Astrocyte of the spinal cord (primary cell): ENCODE measurements at regions not wholly inside any gene's neighbourhood (a gene's known extent, or its start where the extent isn't known, plus 50 kb on each side); places are given as distances from the start of the nearest gene placed in this dataset.

ENCODE experiments used
- DNase-seq: peaks from one replicate; pipeline ENCODE4 v3.0.0; 2011; ENCODE audit warnings: low read depth, low spot score
- H3K4me3 ChIP-seq: 2 replicates; pipeline ENCODE4 v1.5.1; 2011; ENCODE audit warnings: low read depth, mild to moderate bottlenecking, low read length, moderate library complexity
- in situ Hi-C: cut with HindIII; loops from 2 replicates; pipeline ENCODE4 v1.10.0; 2017; ENCODE audit warnings: low sequenced_read_pairs
- TF ChIP-seq, protein P1 (sequence below): IDR thresholded peaks from 2 replicates; pipeline ENCODE4 v1.5.1; 2012; ENCODE audit warnings: low read depth, mild to moderate bottlenecking, low read length, inconsistent platforms

DNA sequence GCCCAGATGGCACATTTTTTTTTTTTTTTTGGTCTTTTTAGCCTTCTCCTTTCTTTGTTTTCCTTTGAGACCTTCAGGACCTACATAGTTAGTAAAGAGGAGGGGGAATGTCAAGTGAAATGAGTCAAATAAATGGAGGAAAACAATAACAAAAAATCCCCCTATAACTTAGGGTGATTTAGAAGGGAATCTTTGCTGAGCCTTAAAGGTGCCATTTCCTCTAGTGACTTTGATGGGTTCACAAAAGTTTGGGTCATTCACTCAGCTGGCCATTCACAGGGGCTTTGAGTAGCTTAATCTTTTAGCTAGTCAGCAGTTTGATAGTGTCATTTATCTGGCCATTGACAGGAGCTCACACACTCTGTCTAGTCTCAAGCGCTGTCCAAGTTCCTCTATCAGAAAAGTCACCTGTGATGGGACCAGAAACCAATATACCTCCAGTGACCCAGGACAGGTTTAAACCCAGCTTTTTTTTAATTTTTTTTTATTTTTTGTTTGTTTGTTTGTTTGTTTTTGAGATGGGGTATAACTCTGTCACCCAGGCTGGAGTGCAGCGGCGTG is 275.1 kb upstream of the PRDM1 start:
- TF ChIP-seq, protein P1, sequence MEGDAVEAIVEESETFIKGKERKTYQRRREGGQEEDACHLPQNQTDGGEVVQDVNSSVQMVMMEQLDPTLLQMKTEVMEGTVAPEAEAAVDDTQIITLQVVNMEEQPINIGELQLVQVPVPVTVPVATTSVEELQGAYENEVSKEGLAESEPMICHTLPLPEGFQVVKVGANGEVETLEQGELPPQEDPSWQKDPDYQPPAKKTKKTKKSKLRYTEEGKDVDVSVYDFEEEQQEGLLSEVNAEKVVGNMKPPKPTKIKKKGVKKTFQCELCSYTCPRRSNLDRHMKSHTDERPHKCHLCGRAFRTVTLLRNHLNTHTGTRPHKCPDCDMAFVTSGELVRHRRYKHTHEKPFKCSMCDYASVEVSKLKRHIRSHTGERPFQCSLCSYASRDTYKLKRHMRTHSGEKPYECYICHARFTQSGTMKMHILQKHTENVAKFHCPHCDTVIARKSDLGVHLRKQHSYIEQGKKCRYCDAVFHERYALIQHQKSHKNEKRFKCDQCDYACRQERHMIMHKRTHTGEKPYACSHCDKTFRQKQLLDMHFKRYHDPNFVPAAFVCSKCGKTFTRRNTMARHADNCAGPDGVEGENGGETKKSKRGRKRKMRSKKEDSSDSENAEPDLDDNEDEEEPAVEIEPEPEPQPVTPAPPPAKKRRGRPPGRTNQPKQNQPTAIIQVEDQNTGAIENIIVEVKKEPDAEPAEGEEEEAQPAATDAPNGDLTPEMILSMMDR = no peak
- DNase-seq = no peak
- in situ Hi-C loops = no loop called here
- H3K4me3 ChIP-seq = no peak overlapping the region

DNA sequence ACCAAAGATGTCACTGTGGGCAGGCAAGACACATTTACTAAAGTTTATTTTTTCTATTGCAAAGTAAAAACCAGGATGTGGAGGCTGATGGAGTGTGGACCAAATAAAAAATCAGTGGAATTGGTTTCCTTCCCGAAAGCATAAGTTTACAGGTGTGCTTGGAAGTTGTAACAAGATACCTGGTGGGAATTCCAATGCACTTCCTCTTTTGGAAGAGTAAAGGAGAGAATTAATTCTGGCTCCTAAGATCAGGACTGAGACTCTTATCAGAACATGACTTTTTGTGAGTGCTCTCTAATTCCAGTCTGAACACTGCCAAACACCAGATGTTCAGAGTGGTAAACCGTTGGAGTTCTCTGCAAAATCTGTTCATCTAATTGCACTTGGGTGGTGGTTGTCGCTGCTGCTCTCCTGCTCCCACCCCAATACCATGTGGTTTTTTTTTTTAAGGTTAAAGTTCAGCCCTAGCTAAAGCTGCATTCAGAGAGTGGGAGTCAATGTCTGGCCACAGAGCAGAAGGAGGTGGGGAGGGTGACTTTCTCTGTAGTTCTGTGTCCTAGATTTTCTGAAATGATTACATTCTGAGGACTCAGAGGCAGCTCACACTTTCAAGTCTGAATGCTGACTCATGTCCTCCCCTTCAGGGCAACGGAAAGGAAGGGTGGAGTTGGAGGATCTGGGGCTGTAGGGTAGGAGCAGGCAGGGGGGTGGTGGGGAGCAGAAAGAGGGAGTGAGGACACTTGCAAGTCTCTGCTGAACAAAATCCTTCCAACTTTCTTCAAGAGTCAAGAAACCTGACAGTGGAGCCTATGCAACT is 275.8 kb upstream of the PRDM1 start:
- H3K4me3 ChIP-seq = no peak overlapping the region
- TF ChIP-seq, protein P1 = no peak
- peak; percentile 81 for DNase-seq
- in situ Hi-C loops = no loop called here

DNA sequence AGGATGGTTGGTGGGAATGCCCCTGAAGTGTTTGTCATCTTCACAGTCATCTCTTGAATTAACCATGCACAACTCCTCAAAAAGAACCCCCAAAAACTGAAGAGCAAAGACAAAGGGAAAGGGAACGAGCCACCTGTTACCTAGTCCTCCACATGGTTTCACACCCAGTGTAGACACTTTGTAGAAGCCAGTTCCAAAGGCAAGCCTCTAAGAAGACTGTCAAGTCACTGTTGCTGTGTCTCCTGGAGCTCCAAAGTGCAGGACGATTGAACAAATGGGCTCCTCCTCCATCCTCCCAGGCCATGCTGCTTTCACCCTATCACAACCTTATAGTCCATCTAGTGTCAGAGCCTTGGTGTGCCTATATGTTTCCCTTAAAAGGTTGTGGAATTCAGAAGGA is 277.6 kb upstream of the PRDM1 start:
- H3K4me3 ChIP-seq = no peak overlapping the region
- no peak for DNase-seq
- in situ Hi-C loops = no loop called here
- TF ChIP-seq, protein P1 = no peak

DNA sequence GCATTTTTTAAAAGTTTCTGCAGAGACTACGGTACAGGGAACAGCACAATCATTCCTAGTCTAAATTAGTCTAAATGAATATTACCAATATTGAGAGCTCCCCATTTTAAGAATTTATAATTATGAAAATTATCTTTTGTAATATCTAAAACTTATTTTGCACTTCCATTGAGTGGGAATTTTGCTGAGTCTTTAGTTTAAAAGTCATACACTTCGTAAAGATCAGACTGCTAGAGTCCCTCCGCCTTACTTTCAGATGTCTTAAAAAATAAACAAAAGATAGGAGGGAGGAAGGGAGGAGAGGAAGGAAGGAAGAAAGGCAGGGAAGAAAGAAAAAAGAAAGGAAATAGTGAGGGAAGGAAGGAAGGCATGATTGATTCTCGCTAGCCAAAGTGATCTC is 278.2 kb upstream of the PRDM1 start:
- DNase-seq = no peak

DNA sequence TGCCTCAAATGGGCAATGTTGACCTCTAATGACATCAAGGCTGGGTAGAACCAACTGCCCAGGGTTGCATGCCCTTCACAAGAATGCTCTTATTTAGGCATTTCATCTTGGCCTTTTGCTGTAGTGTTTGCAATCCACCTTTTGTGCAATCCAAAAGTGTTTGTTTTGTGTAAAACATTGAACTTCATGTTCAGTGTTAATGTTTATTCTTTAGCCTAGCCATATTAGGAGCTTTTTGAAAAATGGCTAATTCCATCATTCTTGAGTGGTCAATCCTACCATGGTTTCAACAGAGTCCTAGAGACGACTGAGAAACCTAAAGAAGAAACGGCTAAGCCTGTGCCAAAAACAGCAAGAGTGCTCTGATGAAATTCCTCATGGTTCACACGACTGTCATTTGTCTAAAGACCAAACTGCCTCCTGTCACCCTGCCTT is 279.6 kb upstream of the PRDM1 start:
- no peak overlapping the region for H3K4me3 ChIP-seq
- in situ Hi-C loops = no loop called here
- DNase-seq = no peak
- TF ChIP-seq, protein P1 = no peak

More for the DNA sequence above, 278.2 kb upstream of the PRDM1 start:
- no peak overlapping the region for H3K4me3 ChIP-seq
- in situ Hi-C loops = no loop called here
- TF ChIP-seq, protein P1 = no peak

DNA sequence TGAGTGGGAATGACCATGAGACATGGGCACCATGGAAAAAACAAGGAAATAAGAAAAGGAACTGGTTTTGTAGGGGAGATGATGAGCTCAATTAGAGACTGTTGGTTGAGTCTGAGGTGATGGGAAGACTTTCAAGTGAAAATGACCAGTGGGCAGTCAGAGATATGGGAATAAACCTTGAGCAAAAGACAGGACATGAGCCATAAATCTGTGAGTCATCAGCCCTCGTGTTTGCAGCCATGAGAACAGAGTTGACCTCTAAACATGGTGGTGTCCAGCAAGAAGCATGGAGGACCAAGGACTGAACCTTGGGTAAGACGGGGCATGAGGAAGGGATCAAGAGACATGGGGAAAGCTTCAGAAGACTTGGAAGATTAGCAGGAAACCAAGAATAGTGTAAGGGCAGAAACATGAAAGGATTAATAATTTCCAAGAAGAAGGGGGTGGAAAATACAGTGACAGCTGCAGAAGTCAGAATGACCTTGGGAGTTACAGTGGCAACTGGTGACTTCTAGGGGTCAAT is 280.6 kb upstream of the PRDM1 start:
- no peak overlapping the region for H3K4me3 ChIP-seq
- TF ChIP-seq, protein P1 = no peak
- no peak for DNase-seq
- in situ Hi-C loops = no loop called here
